KMS-11 (cell line): ENCODE measurements at regions not wholly inside any gene's neighbourhood (a gene's known extent, or its start where the extent isn't known, plus 50 kb on each side); places are given as distances from the start of the nearest gene placed in this dataset.

Experiments used
- H2AFZ ChIP-seq: fragments of 200-600 bp; sonication (generic); 2 replicates; pipeline ENCODE4 v1.6.1; 2016; ENCODE audit warnings: antibody characterized with exemption, mixed run types, low read depth
- H3K27ac ChIP-seq: fragments of 200-600 bp; sonication (generic); 2 replicates; pipeline ENCODE4 v1.6.1; 2016; ENCODE audit warnings: mild to moderate bottlenecking, mixed run types
- H3K27me3 ChIP-seq: fragments of 200-600 bp; sonication (generic); 2 replicates; pipeline ENCODE4 v1.6.1; 2017; ENCODE audit warnings: mild to moderate bottlenecking, low read depth, mixed run types, moderate library complexity; ENCODE audit not compliant: insufficient read depth
- H3K36me3 ChIP-seq: fragments of 200-600 bp; sonication (generic); 2 replicates; pipeline ENCODE4 v1.6.1; 2017; ENCODE audit warnings: mild to moderate bottlenecking, mixed run types; ENCODE audit not compliant: insufficient read depth
- H3K4me1 ChIP-seq: fragments of 200-600 bp; sonication (generic); 2 replicates; pipeline ENCODE4 v1.6.1; 2016; ENCODE audit warnings: mild to moderate bottlenecking, low read depth, mixed run types; ENCODE audit not compliant: poor library complexity, severe bottlenecking
- H3K4me2 ChIP-seq: fragments of 200-600 bp; sonication (generic); 2 replicates; pipeline ENCODE4 v1.7.0; 2016; ENCODE audit warnings: mild to moderate bottlenecking, mixed run types
- H3K4me3 ChIP-seq: fragments of 200-600 bp; sonication (generic); IDR thresholded peaks from 2 replicates; pipeline ENCODE4 v1.6.1; 2017; ENCODE audit warnings: low read depth, low read length, mixed read lengths; ENCODE audit not compliant: insufficient read depth
- H3K79me2 ChIP-seq: fragments of 200-600 bp; sonication (generic); 2 replicates; pipeline ENCODE4 v1.6.1; 2016; ENCODE audit warnings: low read depth, mixed run types; ENCODE audit not compliant: insufficient read depth
- H3K9ac ChIP-seq: fragments of 200-600 bp; sonication (generic); 2 replicates; pipeline ENCODE4 v1.6.1; 2016; ENCODE audit warnings: mild to moderate bottlenecking, mixed run types
- H4K20me1 ChIP-seq: fragments of 200-600 bp; sonication (generic); 2 replicates; pipeline ENCODE4 v1.6.1; 2016; ENCODE audit warnings: mild to moderate bottlenecking, mixed run types; ENCODE audit not compliant: insufficient read depth
- TF ChIP-seq, protein P1 (sequence below): fragments of 200-600 bp; sonication (generic); conservative IDR thresholded peaks from 2 replicates; pipeline ENCODE4 v1.6.1; 2017; ENCODE audit warnings: low read depth, mild to moderate bottlenecking, antibody characterized with exemption, low read length, moderate library complexity, mixed read lengths

- H3K9ac ChIP-seq = no peak overlapping the region
- no peaks in the 10 kb centered on the region for H3K36me3 ChIP-seq
- no peaks in the 10 kb centered on the region for H3K27me3 ChIP-seq
- no peaks in the 10 kb centered on the region for H3K4me1 ChIP-seq
- no peaks in the 10 kb centered on the region for H4K20me1 ChIP-seq
- H2AFZ ChIP-seq = no peak overlapping the region
- TF ChIP-seq, protein P1, sequence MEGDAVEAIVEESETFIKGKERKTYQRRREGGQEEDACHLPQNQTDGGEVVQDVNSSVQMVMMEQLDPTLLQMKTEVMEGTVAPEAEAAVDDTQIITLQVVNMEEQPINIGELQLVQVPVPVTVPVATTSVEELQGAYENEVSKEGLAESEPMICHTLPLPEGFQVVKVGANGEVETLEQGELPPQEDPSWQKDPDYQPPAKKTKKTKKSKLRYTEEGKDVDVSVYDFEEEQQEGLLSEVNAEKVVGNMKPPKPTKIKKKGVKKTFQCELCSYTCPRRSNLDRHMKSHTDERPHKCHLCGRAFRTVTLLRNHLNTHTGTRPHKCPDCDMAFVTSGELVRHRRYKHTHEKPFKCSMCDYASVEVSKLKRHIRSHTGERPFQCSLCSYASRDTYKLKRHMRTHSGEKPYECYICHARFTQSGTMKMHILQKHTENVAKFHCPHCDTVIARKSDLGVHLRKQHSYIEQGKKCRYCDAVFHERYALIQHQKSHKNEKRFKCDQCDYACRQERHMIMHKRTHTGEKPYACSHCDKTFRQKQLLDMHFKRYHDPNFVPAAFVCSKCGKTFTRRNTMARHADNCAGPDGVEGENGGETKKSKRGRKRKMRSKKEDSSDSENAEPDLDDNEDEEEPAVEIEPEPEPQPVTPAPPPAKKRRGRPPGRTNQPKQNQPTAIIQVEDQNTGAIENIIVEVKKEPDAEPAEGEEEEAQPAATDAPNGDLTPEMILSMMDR = no peak
- no peak overlapping the region for H3K4me3 ChIP-seq
- H3K4me2 ChIP-seq = no peak overlapping the region
- H3K27ac ChIP-seq = no peak overlapping the region
- H3K79me2 ChIP-seq = no peaks in the 10 kb centered on the region
These were observed 259.3 kb upstream of the IGFBP7 start for GRCh38 chr4:57369446-57369845.

GRCh38 chr4:57364255-57364654 is 254.1 kb upstream of the IGFBP7 start:
- Histone ChIP-seq H4K20me1 (no peaks in the 10 kb centered on the region), H2AFZ (no peak overlapping the region), H3K4me2 (no peak overlapping the region), H3K9ac (no peak overlapping the region), H3K79me2 (no peaks in the 10 kb centered on the region), H3K27ac (no peak overlapping the region), H3K4me3 (no peak overlapping the region), H3K27me3 (no peaks in the 10 kb centered on the region), H3K36me3 (no peaks in the 10 kb centered on the region), H3K4me1 (no peaks in the 10 kb centered on the region)
- TF ChIP-seq, protein P1 = no peak

GRCh38 chr4:57363346-57363745 is 253.2 kb upstream of the IGFBP7 start:
- no peak overlapping the region for H2AFZ ChIP-seq
- H3K36me3 ChIP-seq = no peaks in the 10 kb centered on the region
- H3K27me3 ChIP-seq = no peaks in the 10 kb centered on the region
- no peak overlapping the region for H3K4me2 ChIP-seq
- no peak overlapping the region for H3K9ac ChIP-seq
- TF ChIP-seq, protein P1 = no peak
- H4K20me1 ChIP-seq = no peaks in the 10 kb centered on the region
- no peak overlapping the region for H3K4me3 ChIP-seq
- no peak overlapping the region for H3K27ac ChIP-seq
- H3K4me1 ChIP-seq = no peaks in the 10 kb centered on the region
- no peaks in the 10 kb centered on the region for H3K79me2 ChIP-seq

- Histone ChIP-seq H3K79me2 (no peaks in the 10 kb centered on the region), H3K9ac (no peak overlapping the region), H3K4me3 (no peak overlapping the region), H3K27ac (no peak overlapping the region), H2AFZ (no peak overlapping the region), H3K4me1 (no peaks in the 10 kb centered on the region), H3K36me3 (no peaks in the 10 kb centered on the region), H4K20me1 (no peaks in the 10 kb centered on the region), H3K4me2 (no peak overlapping the region), H3K27me3 (no peaks in the 10 kb centered on the region)
- TF ChIP-seq, protein P1 = no peak
These were observed 250.5 kb upstream of the IGFBP7 start for GRCh38 chr4:57360681-57361080.
